ENCODE measurements at regions not wholly inside any gene's neighbourhood (a gene's known extent, or its start where the extent isn't known, plus 50 kb on each side); places are given as distances from the start of the nearest gene placed in this dataset.

- TF ChIP-seq, protein P1, sequence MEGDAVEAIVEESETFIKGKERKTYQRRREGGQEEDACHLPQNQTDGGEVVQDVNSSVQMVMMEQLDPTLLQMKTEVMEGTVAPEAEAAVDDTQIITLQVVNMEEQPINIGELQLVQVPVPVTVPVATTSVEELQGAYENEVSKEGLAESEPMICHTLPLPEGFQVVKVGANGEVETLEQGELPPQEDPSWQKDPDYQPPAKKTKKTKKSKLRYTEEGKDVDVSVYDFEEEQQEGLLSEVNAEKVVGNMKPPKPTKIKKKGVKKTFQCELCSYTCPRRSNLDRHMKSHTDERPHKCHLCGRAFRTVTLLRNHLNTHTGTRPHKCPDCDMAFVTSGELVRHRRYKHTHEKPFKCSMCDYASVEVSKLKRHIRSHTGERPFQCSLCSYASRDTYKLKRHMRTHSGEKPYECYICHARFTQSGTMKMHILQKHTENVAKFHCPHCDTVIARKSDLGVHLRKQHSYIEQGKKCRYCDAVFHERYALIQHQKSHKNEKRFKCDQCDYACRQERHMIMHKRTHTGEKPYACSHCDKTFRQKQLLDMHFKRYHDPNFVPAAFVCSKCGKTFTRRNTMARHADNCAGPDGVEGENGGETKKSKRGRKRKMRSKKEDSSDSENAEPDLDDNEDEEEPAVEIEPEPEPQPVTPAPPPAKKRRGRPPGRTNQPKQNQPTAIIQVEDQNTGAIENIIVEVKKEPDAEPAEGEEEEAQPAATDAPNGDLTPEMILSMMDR (IDR thresholded peaks at IDR 0.05) = no peak
- no peak for TF ChIP-seq EZH2phosphoT487 (IDR thresholded peaks at IDR 0.05)
- TF ChIP-seq EZH2 (IDR thresholded peaks at IDR 0.05) = no peak
Observed at GRCh38 chr2:62313449-62314227, 117.7 kb downstream of the B3GNT2 start.
